Testis (tissue), 2 donors: ENCODE measurements at regions not wholly inside any gene's neighbourhood (a gene's known extent, or its start where the extent isn't known, plus 50 kb on each side); places are given as distances from the start of the nearest gene placed in this dataset.

ENCODE experiments used
- DNase-seq: peaks from one replicate; pipeline ENCODE4 v3.0.0-alpha.2; 2019
- H3K27ac ChIP-seq, 2 donors: fragments of 200-600 bp; sonication (generic); one replicate each; pipeline ENCODE4 v1.5.1; 2019
- H3K27me3 ChIP-seq: fragments of 200-600 bp; sonication (generic); one replicate; pipeline ENCODE4 v1.5.1; 2019
- H3K36me3 ChIP-seq: fragments of 200-600 bp; sonication (generic); one replicate; pipeline ENCODE4 v1.5.1; 2017; ENCODE audit warnings: low read depth; ENCODE audit errors: missing control alignments
- H3K4me1 ChIP-seq: fragments of 200-600 bp; sonication (generic); one replicate; pipeline ENCODE4 v1.5.1; 2019
- H3K4me3 ChIP-seq, 2 donors: fragments of 200-600 bp; sonication (generic); one replicate each; pipeline ENCODE4 v1.5.1; 2017 to 2019
- H3K9me3 ChIP-seq: fragments of 200-600 bp; sonication (generic); one replicate; pipeline ENCODE4 v1.5.1; 2017
- POLR2A ChIP-seq: fragments of 450-650 bp; IDR thresholded peaks from one replicate; pipeline ENCODE4 v1.6.1; 2017; ENCODE audit warnings: antibody characterized with exemption, mild to moderate bottlenecking, moderate library complexity
- WGBS, 2 donors: methylation state at CpG; one replicate each; pipeline ENCODE4 v1.1.5; 2018; 5-methylcytosine and 5-hydroxymethylcytosine counted together
- intact Hi-C: fragments of 100-400 bp; cut with DNase I; formaldehyde crosslinking; loops from one replicate; pipeline ENCODE4 v1.15.1; 2023; ENCODE audit warnings: low total_unique reads
- TF ChIP-seq, protein P1 (sequence below), 3 experiments: fragments of 450-650 bp in 2 of 3; fragments of 200-600 bp in 1 of 3; sonication (generic) in 1 of 3; IDR thresholded peaks; one replicate each; pipeline ENCODE4 v1.5.1; 2016 to 2019; ENCODE audit warnings: antibody characterized with exemption in 3 of 3, mild to moderate bottlenecking in 2 of 3, moderate library complexity in 1 of 3

GRCh38 chr6:2566048-2566447 is 184.7 kb downstream of the MYLK4 start:
- WGBS, 2 donors = 85 to 91% methylated on average over 1 of the region's 1 CpG
- intact Hi-C loops = no loop called here
- Histone ChIP-seq H3K4me3 (no peak overlapping the region), H3K36me3 (no peaks in the 10 kb centered on the region), H3K27ac (no peak overlapping the region), H3K9me3 (no peaks in the 10 kb centered on the region), H3K4me1 (no peaks in the 10 kb centered on the region), H3K27me3 (no peaks in the 10 kb centered on the region)
- TF ChIP-seq POLR2A = no peak
- TF ChIP-seq, protein P1, sequence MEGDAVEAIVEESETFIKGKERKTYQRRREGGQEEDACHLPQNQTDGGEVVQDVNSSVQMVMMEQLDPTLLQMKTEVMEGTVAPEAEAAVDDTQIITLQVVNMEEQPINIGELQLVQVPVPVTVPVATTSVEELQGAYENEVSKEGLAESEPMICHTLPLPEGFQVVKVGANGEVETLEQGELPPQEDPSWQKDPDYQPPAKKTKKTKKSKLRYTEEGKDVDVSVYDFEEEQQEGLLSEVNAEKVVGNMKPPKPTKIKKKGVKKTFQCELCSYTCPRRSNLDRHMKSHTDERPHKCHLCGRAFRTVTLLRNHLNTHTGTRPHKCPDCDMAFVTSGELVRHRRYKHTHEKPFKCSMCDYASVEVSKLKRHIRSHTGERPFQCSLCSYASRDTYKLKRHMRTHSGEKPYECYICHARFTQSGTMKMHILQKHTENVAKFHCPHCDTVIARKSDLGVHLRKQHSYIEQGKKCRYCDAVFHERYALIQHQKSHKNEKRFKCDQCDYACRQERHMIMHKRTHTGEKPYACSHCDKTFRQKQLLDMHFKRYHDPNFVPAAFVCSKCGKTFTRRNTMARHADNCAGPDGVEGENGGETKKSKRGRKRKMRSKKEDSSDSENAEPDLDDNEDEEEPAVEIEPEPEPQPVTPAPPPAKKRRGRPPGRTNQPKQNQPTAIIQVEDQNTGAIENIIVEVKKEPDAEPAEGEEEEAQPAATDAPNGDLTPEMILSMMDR (IDR thresholded peaks at IDR 0.05) = no peak
- no peak for DNase-seq

GRCh38 chr6:2565499-2565898 is 185.2 kb downstream of the MYLK4 start:
- Histone ChIP-seq H3K27me3 (no peaks in the 10 kb centered on the region), H3K27ac (no peak overlapping the region), H3K9me3 (no peaks in the 10 kb centered on the region), H3K36me3 (no peaks in the 10 kb centered on the region), H3K4me1 (no peaks in the 10 kb centered on the region), H3K4me3 (no peak overlapping the region)
- TF ChIP-seq, protein P1 (IDR thresholded peaks at IDR 0.05) = no peak
- no peak for TF ChIP-seq POLR2A
- WGBS, 2 donors = 74 to 82% methylated on average over 5 of the region's 5 CpGs
- no peak for DNase-seq
- intact Hi-C loops = no loop called here

DNA sequence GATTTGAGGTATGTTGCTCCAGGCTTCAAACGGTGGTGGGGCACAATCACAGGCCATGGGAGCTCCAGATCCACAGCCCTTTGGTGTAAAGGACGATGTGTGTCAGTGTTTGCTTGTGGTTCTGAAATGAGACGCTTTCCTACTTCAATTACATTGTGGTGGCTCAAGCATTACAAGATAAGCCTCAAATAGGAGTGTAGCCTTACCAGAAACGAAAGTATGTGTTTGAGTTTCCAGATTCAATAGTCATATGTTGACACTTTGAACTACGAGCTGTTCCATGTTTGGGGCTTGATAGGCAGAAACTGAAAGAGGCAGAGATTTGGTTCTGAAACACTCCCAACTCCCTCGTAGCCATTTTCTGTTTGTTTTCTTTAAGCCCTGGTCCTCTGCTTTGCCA is 187.1 kb downstream of the MYLK4 start:
- DNase-seq = no peak
- Histone ChIP-seq H3K4me3 (no peak overlapping the region), H3K27ac (no peak overlapping the region), H3K36me3 (no peaks in the 10 kb centered on the region), H3K4me1 (no peaks in the 10 kb centered on the region), H3K9me3 (no peaks in the 10 kb centered on the region), H3K27me3 (no peaks in the 10 kb centered on the region)
- intact Hi-C loops = no loop called here
- no peak for TF ChIP-seq POLR2A
- TF ChIP-seq, protein P1 (IDR thresholded peaks at IDR 0.05) = no peak
- WGBS, 2 donors = 70 to 73% methylated on average over 6 of the region's 6 CpGs

DNA sequence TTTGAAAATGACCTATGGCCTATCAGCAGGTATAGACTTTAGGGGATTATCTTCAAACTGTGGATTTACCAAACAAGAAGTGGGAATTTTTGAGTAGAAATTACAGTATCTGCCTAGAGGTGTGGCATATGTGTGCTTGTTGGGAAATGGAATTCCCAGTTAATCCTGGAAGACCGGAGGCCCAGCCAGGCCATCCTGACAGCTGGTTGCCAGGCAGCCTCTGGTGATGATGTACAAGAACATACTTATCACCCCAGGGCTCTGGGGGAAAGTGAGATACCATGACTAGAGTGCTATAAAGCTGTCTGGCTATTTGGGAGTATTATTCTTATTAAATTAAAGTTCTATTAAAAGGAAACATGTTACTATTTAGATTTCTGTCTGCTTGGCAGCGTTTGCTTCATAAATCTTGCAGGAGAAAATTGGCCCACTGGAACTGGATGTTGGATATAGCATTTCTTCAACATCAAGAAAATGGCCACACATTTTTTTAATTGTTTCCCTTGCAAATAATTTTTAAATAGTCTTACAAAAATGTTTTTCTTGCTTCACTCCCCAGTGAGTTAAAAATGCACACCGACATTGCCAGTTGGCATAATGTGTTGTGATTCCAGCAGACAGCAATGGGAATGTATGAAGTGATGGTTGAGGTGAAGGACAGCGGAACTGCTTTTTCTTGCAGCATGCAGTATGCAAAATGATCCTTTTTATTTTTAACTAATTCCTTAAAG is 187.8 kb downstream of the MYLK4 start:
- no peaks in the 10 kb centered on the region for H3K36me3 ChIP-seq
- intact Hi-C loops = no loop called here
- H3K9me3 ChIP-seq = no peaks in the 10 kb centered on the region
- no peak overlapping the region for H3K4me3 ChIP-seq
- H3K27ac ChIP-seq = no peak overlapping the region
- H3K4me1 ChIP-seq = no peaks in the 10 kb centered on the region
- TF ChIP-seq, protein P1 (IDR thresholded peaks at IDR 0.05) = no peak
- TF ChIP-seq POLR2A = no peak
- 70 to 78% methylated on average over 4 of the region's 4 CpGs for WGBS, 2 donors
- no peaks in the 10 kb centered on the region for H3K27me3 ChIP-seq
- DNase-seq = no peak
